Uterus (tissue), 2 donors: ENCODE measurements at regions not wholly inside any gene's neighbourhood (a gene's known extent, or its start where the extent isn't known, plus 50 kb on each side); places are given as distances from the start of the nearest gene placed in this dataset.

ENCODE experiments used
- CTCF ChIP-seq, 4 experiments: fragments of 200-600 bp in 2 of 4; fragments of 450-650 bp in 2 of 4; sonication (generic) in 2 of 4; IDR thresholded peaks; one replicate each; pipeline ENCODE4 v1.5.1; 2016 to 2019; ENCODE audit warnings: antibody characterized with exemption in 4 of 4, mild to moderate bottlenecking in 2 of 4, moderate library complexity in 1 of 4
- POLR2A ChIP-seq, 2 donors: fragments of 450-650 bp; IDR thresholded peaks; one replicate each; pipeline ENCODE4 v1.6.1; 2016; ENCODE audit warnings: antibody characterized with exemption in 2 of 2, mild to moderate bottlenecking in 1 of 2, moderate library complexity in 1 of 2

DNA sequence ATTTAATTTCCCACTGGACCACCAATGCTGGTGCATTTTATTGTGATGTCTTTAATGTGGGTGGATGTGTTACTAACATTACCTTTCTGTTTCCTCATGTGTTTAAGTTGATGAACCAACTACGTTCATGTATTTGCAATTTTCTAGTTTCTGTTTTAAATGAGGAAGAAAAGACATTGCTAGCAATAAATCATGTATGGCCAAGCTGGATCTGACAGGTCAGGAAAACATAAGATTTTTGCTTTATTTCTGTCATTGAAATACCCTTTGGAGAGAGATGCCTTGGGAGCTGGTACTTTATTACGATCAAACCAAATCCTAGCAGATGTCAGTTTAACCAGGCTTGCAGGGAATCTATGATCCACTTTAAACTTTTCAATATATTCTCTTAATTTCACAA is 553.2 kb downstream of the RFC3 start:
- TF ChIP-seq CTCF (IDR thresholded peaks at IDR 0.05) (no peak), POLR2A (IDR thresholded peaks at IDR 0.05) (no peak)
